RWPE2 (cell line): ENCODE measurements at regions not wholly inside any gene's neighbourhood (a gene's known extent, or its start where the extent isn't known, plus 50 kb on each side); places are given as distances from the start of the nearest gene placed in this dataset.

Experiments
- ATAC-seq: fragments of 200-7000 bp; cut with Tn5 transposase; 3 replicates; pipeline ENCODE4 v1.9.1; 2021; ENCODE audit warnings: low read depth
- DNase-seq: peaks from one replicate; pipeline ENCODE4 v3.0.0-alpha.2; 2020; ENCODE audit warnings: low spot score
- H3K27ac ChIP-seq: fragments of 450-650 bp; 2 replicates; pipeline ENCODE4 v1.5.1; 2017; ENCODE audit warnings: mild to moderate bottlenecking; ENCODE audit not compliant: poor library complexity, severe bottlenecking
- H3K27me3 ChIP-seq: fragments of 250-450 bp; sonication (Bioruptor Pico); 2 replicates; pipeline ENCODE4 v1.5.1; 2021; ENCODE audit warnings: mild to moderate bottlenecking, moderate library complexity; ENCODE audit not compliant: insufficient read depth, poor library complexity, severe bottlenecking
- H3K36me3 ChIP-seq: fragments of 250-450 bp; sonication (Bioruptor Pico); 2 replicates; pipeline ENCODE4 v1.5.1; 2020; ENCODE audit warnings: low read depth, mild to moderate bottlenecking, moderate library complexity
- H3K4me1 ChIP-seq: fragments of 250-450 bp; sonication (Bioruptor Pico); 2 replicates; pipeline ENCODE4 v1.5.1; 2021; ENCODE audit warnings: mild to moderate bottlenecking, moderate library complexity; ENCODE audit not compliant: insufficient read depth, poor library complexity, severe bottlenecking
- H3K4me3 ChIP-seq: fragments of 250-450 bp; sonication (Bioruptor Pico); 2 replicates; pipeline ENCODE4 v1.5.1; 2021; ENCODE audit warnings: mild to moderate bottlenecking, moderate library complexity; ENCODE audit not compliant: severe bottlenecking
- H3K9me3 ChIP-seq: fragments of 250-450 bp; sonication (Bioruptor Pico); 2 replicates; pipeline ENCODE4 v1.5.1; 2021; ENCODE audit warnings: mild to moderate bottlenecking, moderate library complexity; ENCODE audit not compliant: severe bottlenecking
- TF ChIP-seq, protein P1 (sequence below): fragments of 450-650 bp; IDR thresholded peaks from one replicate; pipeline ENCODE4 v1.5.1; 2017; ENCODE audit warnings: mild to moderate bottlenecking, moderate library complexity; ENCODE audit not compliant: poor library complexity, severe bottlenecking

DNA sequence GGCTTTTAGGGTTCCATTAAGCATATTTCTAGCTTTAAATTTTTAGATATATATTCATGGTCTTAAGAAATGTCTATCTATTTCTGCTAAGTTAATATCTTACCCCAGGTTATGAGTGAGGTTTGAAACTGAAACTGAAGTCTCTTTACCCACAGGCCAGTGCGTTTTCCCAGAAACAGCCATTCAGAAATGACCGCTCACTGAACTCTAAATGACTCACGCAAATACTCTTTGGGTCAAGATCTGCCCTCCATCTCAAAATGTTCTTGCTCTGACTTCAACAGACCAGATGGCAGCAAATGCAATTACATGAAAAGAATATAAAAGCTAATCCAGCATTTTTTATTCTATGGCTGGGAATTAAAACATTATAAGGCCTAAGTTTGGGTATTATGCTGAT, 315.2 kb downstream of the TDRD15 start:
- DNase-seq (no peak), ATAC-seq (no peak)
- TF ChIP-seq, protein P1, sequence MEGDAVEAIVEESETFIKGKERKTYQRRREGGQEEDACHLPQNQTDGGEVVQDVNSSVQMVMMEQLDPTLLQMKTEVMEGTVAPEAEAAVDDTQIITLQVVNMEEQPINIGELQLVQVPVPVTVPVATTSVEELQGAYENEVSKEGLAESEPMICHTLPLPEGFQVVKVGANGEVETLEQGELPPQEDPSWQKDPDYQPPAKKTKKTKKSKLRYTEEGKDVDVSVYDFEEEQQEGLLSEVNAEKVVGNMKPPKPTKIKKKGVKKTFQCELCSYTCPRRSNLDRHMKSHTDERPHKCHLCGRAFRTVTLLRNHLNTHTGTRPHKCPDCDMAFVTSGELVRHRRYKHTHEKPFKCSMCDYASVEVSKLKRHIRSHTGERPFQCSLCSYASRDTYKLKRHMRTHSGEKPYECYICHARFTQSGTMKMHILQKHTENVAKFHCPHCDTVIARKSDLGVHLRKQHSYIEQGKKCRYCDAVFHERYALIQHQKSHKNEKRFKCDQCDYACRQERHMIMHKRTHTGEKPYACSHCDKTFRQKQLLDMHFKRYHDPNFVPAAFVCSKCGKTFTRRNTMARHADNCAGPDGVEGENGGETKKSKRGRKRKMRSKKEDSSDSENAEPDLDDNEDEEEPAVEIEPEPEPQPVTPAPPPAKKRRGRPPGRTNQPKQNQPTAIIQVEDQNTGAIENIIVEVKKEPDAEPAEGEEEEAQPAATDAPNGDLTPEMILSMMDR, result no peak
- H3K27me3 ChIP-seq, result no peaks in the 10 kb centered on the region
- no peaks in the 10 kb centered on the region for H3K4me1 ChIP-seq
- H3K27ac ChIP-seq, result no peak overlapping the region
- H3K36me3 ChIP-seq, result no peaks in the 10 kb centered on the region
- no peaks in the 10 kb centered on the region for H3K9me3 ChIP-seq
- no peak overlapping the region for H3K4me3 ChIP-seq

DNA sequence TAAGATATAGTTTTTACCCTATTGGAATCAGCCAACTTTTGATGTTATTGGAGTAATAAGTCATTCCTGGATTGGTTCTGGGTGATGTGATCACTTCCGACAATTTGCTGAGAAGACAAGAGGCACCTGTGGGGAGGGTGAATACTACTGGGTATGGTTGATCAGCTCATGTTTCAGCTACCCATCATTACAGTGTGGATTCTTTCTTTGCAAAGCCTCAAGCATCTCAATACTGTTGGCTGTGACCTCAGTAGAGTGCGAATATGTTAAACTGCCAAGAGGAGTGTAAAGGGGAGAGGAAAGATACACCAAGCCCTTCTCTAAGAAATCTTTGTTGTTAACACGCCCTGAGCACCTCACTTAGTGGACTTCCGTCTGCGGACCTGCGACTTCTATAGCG, 317.7 kb downstream of the TDRD15 start:
- TF ChIP-seq, protein P1, result no peak
- H3K27ac ChIP-seq, result no peak overlapping the region
- no peak overlapping the region for H3K4me3 ChIP-seq
- H3K4me1 ChIP-seq, result no peaks in the 10 kb centered on the region
- no peaks in the 10 kb centered on the region for H3K9me3 ChIP-seq
- DNase-seq (no peak), ATAC-seq (no peak)
- H3K27me3 ChIP-seq, result no peaks in the 10 kb centered on the region
- no peaks in the 10 kb centered on the region for H3K36me3 ChIP-seq

DNA sequence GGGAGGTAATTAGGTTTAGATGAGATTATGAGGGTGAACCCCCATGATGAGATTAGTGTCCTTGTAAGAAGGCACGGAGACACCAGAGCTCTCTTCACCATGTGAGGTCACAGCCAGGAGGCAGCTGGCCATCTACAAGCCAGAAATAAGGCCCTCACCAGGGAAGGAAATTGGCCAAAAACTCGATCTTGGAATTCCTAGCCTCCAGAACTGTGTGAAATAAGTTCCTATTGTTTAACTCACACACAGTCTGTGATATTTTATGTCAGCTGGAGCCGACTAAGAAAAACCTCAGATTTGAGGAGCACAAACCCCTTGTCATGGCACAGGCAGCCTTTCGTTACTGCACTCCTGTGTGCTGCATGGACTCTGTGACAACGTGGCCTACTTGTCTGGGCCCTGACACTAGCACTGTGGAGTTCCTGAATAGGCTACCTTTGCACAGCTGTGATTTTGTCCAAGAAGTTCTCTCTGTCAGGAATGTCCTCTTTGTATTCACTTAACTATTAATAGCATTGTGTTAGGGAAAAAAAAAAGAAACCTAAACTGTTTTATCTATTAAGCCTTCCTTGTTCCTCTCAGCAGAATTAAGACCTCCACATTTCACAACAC, 319.8 kb downstream of the TDRD15 start:
- H3K27ac ChIP-seq, result no peak overlapping the region
- TF ChIP-seq, protein P1, result no peak
- no peak for DNase-seq

DNA sequence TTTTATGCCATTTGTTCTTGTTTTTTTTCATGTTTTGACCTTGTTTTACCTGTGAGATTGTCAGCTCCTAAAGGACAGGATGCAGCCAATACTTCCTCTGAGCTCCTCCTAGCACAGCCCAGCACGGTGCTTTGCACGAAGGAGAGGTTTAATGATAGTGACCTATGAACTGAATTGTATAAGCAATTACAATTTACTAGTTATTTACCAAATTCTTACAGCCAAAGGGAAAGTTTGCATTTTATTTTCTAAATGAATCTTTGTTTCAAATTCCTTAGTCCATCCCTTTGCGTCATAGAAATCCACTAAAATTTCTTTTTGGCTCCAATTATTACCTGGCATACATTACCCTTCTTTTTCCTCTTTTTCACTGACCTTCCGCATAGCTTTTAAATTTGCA, 326.1 kb downstream of the TDRD15 start:
- Histone ChIP-seq H3K9me3 (no peaks in the 10 kb centered on the region), H3K4me1 (peaks cover 3% of the 10 kb centered on the region), H3K36me3 (no peaks in the 10 kb centered on the region), H3K4me3 (no peak overlapping the region), H3K27me3 (no peaks in the 10 kb centered on the region), H3K27ac (no peak overlapping the region)
- TF ChIP-seq, protein P1, result no peak
- no peak for ATAC-seq
- DNase-seq, result no peak

More for the DNA sequence above, 319.8 kb downstream of the TDRD15 start:
- Histone ChIP-seq H3K27me3 (no peaks in the 10 kb centered on the region), H3K4me3 (no peak overlapping the region), H3K9me3 (no peaks in the 10 kb centered on the region), H3K4me1 (no peaks in the 10 kb centered on the region), H3K36me3 (no peaks in the 10 kb centered on the region)
- no peak for ATAC-seq

DNA sequence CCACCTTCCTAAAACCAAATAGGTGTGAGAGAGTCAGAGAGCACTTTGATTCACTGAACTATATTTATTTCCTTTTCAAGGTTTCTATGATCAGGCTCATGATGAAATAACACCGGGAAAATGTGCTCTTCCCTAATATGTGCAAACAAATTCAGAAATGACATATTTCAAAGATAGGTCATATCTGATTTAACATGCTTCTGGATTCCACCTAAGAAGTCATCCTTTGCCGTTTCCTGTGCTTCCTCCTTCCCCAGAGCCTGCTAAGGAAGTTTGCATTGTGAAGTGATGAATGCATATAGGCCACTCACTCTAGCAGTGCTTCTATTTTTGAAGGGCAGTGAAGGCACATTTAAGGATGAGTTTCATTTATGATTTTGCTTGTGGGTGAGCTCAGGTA, 327.6 kb downstream of the TDRD15 start:
- TF ChIP-seq, protein P1, result no peak
- no peaks in the 10 kb centered on the region for H3K36me3 ChIP-seq
- H3K27me3 ChIP-seq, result no peaks in the 10 kb centered on the region
- no peaks in the 10 kb centered on the region for H3K9me3 ChIP-seq
- H3K4me3 ChIP-seq, result no peak overlapping the region
- H3K4me1 ChIP-seq, result peaks cover 3% of the 10 kb centered on the region
- H3K27ac ChIP-seq, result peak overlapping the region; percentile 52
- ATAC-seq (peak; percentile 96), DNase-seq (no peak)
